ENCODE measurements at regions not wholly inside any gene's neighbourhood (a gene's known extent, or its start where the extent isn't known, plus 50 kb on each side); places are given as distances from the start of the nearest gene placed in this dataset.

DNA sequence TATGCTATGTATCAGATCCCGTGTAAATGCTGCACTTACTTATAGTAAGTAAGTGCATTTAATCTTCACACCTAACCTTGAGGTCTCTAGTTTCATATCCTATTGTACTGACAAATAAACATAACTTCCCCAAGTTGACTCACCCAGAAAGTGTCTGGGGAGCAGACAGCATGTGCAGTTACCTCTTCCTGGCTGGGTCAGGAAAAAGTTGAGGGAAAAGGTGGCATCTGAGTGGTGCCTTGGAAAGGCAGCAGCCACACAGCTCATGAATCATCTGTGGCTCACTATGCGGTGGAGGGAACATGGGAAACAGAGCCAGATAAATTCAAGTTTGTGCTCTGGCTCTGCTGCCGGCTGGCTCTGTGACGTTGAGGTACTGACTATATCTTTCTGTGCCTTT lies 382.0 kb upstream of the DYNLRB2 start:
- Histone ChIP-seq H3K9ac (no peak overlapping the region), H3K79me2 (no peaks in the 10 kb centered on the region), H3K4me1 (no peaks in the 10 kb centered on the region), H3K27ac (no peak overlapping the region), H3K4me3 (ENCODE audit: low read depth, low read length) (no peak overlapping the region), H3K27me3 (ENCODE audit: control insufficient read depth, insufficient read depth, low read length) (no peaks in the 10 kb centered on the region), H3K4me2 (ENCODE audit: low read length) (no peak overlapping the region), H2AFZ (no peak overlapping the region), H3K36me3 (ENCODE audit: control insufficient read depth, insufficient read depth, low read length) (no peaks in the 10 kb centered on the region), H3K9me3 (ENCODE audit: control insufficient read depth, low read length) (no peaks in the 10 kb centered on the region)
- TF ChIP-seq CTCF (IDR thresholded peaks at IDR 0.05): no peak

GRCh38 chr16:80151722-80152111 lies 389.1 kb upstream of the DYNLRB2 start:
- no peaks in the 10 kb centered on the region for H3K27me3 ChIP-seq (ENCODE audit: control insufficient read depth, insufficient read depth, low read length)
- no peak overlapping the region for H3K4me3 ChIP-seq (ENCODE audit: low read depth, low read length)
- H3K4me1 ChIP-seq: no peaks in the 10 kb centered on the region
- H3K79me2 ChIP-seq: no peaks in the 10 kb centered on the region
- no peaks in the 10 kb centered on the region for H3K36me3 ChIP-seq (ENCODE audit: control insufficient read depth, insufficient read depth, low read length)
- H3K9ac ChIP-seq: no peak overlapping the region
- TF ChIP-seq CTCF (IDR thresholded peaks at IDR 0.05): no peak
- H2AFZ ChIP-seq: no peak overlapping the region
- no peak overlapping the region for H3K27ac ChIP-seq
- H3K4me2 ChIP-seq (ENCODE audit: low read length): no peak overlapping the region
- H3K9me3 ChIP-seq (ENCODE audit: control insufficient read depth, low read length): no peaks in the 10 kb centered on the region

DNA sequence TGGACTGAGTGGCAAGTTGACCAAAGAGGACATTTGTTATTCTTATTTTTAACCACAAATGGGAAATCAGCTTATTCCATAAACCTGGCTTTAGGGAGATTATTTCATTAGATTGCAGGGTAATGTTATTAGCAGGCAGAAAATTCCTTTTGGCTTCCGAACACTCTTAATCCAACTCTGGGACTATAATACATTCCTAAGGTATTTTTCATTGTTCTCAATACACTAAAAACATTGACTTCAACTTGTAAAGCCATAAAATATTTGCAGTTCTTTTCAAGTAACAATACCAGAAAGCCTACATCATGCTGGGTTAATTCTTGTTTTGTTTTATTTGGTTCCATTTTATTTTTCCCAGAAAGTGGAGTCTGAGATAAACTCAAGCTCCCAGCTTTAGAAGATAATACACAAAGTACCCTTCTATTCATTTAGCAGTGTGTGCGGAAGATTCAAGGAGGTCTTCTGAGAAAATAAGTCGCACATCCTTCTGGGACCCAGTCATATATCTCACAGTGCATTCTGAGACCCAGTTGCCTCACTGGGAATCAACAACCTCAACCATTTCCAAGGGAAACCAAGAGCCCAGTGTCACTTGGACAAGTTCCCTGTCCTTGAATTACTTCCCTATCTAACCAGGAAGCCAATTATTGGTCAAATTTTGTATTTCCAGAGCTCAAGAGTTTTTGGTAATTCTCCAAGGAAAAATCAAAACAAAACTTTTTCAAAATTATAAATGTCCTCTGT lies 389.6 kb upstream of the DYNLRB2 start:
- H3K36me3 ChIP-seq (ENCODE audit: control insufficient read depth, insufficient read depth, low read length): no peaks in the 10 kb centered on the region

DNA sequence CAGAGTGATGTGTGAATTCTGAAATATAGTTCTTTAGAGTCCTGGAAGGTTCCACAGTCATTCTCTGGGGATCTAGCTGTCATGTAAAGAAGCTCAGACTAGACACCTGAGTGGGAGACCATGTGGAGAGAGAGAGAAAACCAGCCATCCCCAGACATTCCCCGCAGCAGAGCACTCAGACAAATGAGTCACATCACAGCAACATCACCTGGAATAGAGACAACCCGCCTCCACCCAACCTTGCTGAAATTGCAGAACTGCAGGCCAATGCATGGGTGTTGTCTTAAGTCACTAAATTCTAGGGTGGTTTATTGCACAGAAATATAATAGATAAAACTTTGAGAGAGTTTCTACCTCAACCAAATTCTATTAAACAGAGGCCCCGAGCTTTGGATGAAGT lies 392.0 kb upstream of the DYNLRB2 start:
- no peak overlapping the region for H2AFZ ChIP-seq
- no peaks in the 10 kb centered on the region for H3K79me2 ChIP-seq
- no peak for TF ChIP-seq CTCF (IDR thresholded peaks at IDR 0.05)
- H3K9ac ChIP-seq: no peak overlapping the region
- no peak overlapping the region for H3K4me3 ChIP-seq (ENCODE audit: low read depth, low read length)
- H3K27ac ChIP-seq: no peak overlapping the region
- H3K27me3 ChIP-seq (ENCODE audit: control insufficient read depth, insufficient read depth, low read length): no peaks in the 10 kb centered on the region
- no peak overlapping the region for H3K4me2 ChIP-seq (ENCODE audit: low read length)
- no peaks in the 10 kb centered on the region for H3K36me3 ChIP-seq (ENCODE audit: control insufficient read depth, insufficient read depth, low read length)
- H3K9me3 ChIP-seq (ENCODE audit: control insufficient read depth, low read length): no peaks in the 10 kb centered on the region
- no peaks in the 10 kb centered on the region for H3K4me1 ChIP-seq

More for the DNA sequence above, 389.6 kb upstream of the DYNLRB2 start:
- Histone ChIP-seq H3K9ac (no peak overlapping the region), H3K4me2 (ENCODE audit: low read length) (no peak overlapping the region), H3K79me2 (no peaks in the 10 kb centered on the region), H3K27me3 (ENCODE audit: control insufficient read depth, insufficient read depth, low read length) (no peaks in the 10 kb centered on the region), H3K4me3 (ENCODE audit: low read depth, low read length) (no peak overlapping the region), H2AFZ (no peak overlapping the region), H3K27ac (no peak overlapping the region), H3K4me1 (no peaks in the 10 kb centered on the region), H3K9me3 (ENCODE audit: control insufficient read depth, low read length) (no peaks in the 10 kb centered on the region)
- TF ChIP-seq CTCF (IDR thresholded peaks at IDR 0.05): no peak

GRCh38 chr16:80147026-80147655 lies 393.7 kb upstream of the DYNLRB2 start:
- Histone ChIP-seq H3K4me3 (ENCODE audit: low read depth, low read length) (no peak overlapping the region), H3K4me1 (no peaks in the 10 kb centered on the region), H3K4me2 (ENCODE audit: low read length) (no peak overlapping the region), H3K9me3 (ENCODE audit: control insufficient read depth, low read length) (no peaks in the 10 kb centered on the region), H3K36me3 (ENCODE audit: control insufficient read depth, insufficient read depth, low read length) (no peaks in the 10 kb centered on the region), H3K79me2 (no peaks in the 10 kb centered on the region), H2AFZ (no peak overlapping the region), H3K27ac (no peak overlapping the region), H3K9ac (no peak overlapping the region), H3K27me3 (ENCODE audit: control insufficient read depth, insufficient read depth, low read length) (no peaks in the 10 kb centered on the region)
- TF ChIP-seq CTCF (IDR thresholded peaks at IDR 0.05): no peak

Data from parathyroid adenoma (tissue), 2 donors.